Skeletal muscle tissue (tissue), 3 donors: ENCODE measurements at regions not wholly inside any gene's neighbourhood (a gene's known extent, or its start where the extent isn't known, plus 50 kb on each side); places are given as distances from the start of the nearest gene placed in this dataset.

Experiments used
- H3K27ac ChIP-seq: one replicate; pipeline ENCODE4 v1.7.0; 2013; ENCODE audit warnings: mild to moderate bottlenecking, low read depth, low read length, inconsistent platforms
- H3K27me3 ChIP-seq, 3 donors: one replicate each; pipeline ENCODE4 v1.7.0; 2013; ENCODE audit warnings: low read length in 3 of 3; ENCODE audit not compliant: control insufficient read depth in 3 of 3, insufficient read depth in 3 of 3
- H3K36me3 ChIP-seq, 3 donors: one replicate each; pipeline ENCODE4 v1.7.0; 2013; ENCODE audit warnings: low read length in 3 of 3; ENCODE audit not compliant: control insufficient read depth in 3 of 3, insufficient read depth in 3 of 3
- H3K4me1 ChIP-seq, 3 donors: one replicate each; pipeline ENCODE4 v1.7.0; 2013; ENCODE audit warnings: low read length in 3 of 3, mild to moderate bottlenecking in 3 of 3; ENCODE audit not compliant: control insufficient read depth in 3 of 3, insufficient read depth in 3 of 3
- H3K4me3 ChIP-seq, 3 donors: one replicate each; pipeline ENCODE4 v1.7.0; 2013; ENCODE audit warnings: low read length in 3 of 3
- H3K9ac ChIP-seq, 3 donors: one replicate each; pipeline ENCODE4 v1.7.0; 2013; ENCODE audit warnings: low read length in 3 of 3, mild to moderate bottlenecking in 3 of 3, moderate library complexity in 2 of 3, low read depth in 1 of 3
- H3K9me3 ChIP-seq, 3 donors: one replicate each; pipeline ENCODE4 v1.7.0; 2013; ENCODE audit warnings: low read length in 3 of 3; ENCODE audit not compliant: control insufficient read depth in 3 of 3
- donor health status: Osteomylitis.

DNA sequence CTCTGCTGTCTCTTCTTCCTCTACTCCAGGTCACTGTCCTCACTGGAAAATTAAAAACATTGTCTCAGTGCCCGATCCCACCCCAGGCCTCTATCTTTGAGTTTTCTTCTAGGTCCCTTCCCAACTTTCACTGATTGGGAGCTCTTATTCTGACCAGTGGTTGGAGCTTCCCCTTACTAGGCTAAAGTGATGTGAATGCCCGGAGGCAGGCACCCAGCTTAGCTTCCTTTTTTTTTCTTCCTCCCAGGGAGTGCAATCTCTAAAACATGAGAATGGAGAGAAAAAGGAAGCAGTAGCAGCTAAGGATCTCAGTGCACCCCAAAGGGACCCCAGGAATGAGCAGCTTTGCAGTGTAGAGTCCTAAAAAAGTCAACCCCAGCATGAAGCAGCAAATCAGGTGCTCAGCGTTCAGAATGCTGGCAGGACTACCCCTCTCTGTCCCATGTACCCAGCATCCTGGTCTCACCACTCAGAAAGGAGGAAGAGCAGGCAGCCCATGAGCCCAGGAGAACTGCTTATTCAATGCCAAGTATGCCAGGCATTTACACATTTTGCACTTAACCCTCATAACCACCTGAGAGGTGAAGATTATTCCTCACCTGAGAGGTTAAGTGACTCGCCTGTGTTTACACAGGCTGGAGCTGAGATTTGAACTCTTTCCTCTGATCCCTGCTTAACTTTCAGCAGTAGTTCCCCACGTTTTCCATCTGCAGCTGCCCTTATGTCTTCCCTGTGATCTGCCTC is 146.2 kb upstream of the PWP1 start:
- no peak overlapping the region for H3K9ac ChIP-seq
- no peak overlapping the region for H3K4me3 ChIP-seq
- H3K36me3 ChIP-seq = no peaks in the 10 kb centered on the region
- no peaks in the 10 kb centered on the region for H3K27me3 ChIP-seq
- H3K27ac ChIP-seq = no peak overlapping the region
- H3K9me3 ChIP-seq = no peaks in the 10 kb centered on the region
- H3K4me1 ChIP-seq = peaks cover 0 to 5% (median 2%) of the 10 kb centered on the region in 3 donors

GRCh38 chr12:107541001-107541705 is 144.4 kb upstream of the PWP1 start:
- H3K9me3 ChIP-seq = no peaks in the 10 kb centered on the region
- no peak overlapping the region for H3K4me3 ChIP-seq
- H3K27ac ChIP-seq = no peak overlapping the region
- no peak overlapping the region for H3K9ac ChIP-seq
- H3K36me3 ChIP-seq = no peaks in the 10 kb centered on the region
- peaks cover 0 to 5% (median 2%) of the 10 kb centered on the region in 3 donors for H3K4me1 ChIP-seq
- H3K27me3 ChIP-seq = no peaks in the 10 kb centered on the region

DNA sequence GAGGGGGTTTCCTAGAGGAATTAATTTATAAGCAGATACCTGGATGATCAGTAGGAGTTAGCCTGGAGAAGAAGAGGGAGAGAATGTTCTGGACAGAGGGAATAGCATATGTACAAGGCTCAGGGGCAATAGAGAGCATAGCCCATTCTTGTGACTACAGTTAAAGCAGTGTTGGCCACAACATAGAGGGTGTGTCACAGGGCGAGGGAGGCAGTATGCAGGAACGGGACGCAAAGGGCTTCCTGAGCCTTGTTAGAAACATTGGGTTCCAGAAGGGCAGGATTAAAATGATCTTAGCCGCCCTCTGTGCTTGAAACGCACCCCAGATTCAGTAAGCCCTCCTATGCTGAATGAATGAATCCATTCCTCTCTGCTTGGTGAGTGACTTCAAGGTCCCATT is 142.2 kb upstream of the PWP1 start:
- no peak overlapping the region for H3K9ac ChIP-seq
- H3K4me3 ChIP-seq = no peak overlapping the region
- H3K27me3 ChIP-seq = peaks cover 0 to 2% (median 0%) of the 10 kb centered on the region in 3 donors
- no peaks in the 10 kb centered on the region for H3K36me3 ChIP-seq
- no peaks in the 10 kb centered on the region for H3K4me1 ChIP-seq
- peaks cover 0 to 2% (median 0%) of the 10 kb centered on the region in 3 donors for H3K9me3 ChIP-seq
- H3K27ac ChIP-seq = no peak overlapping the region

GRCh38 chr12:107543841-107544240 is 141.8 kb upstream of the PWP1 start:
- H3K36me3 ChIP-seq = no peaks in the 10 kb centered on the region
- H3K27me3 ChIP-seq = peaks cover 0 to 2% (median 0%) of the 10 kb centered on the region in 3 donors
- peaks cover 0 to 2% (median 0%) of the 10 kb centered on the region in 3 donors for H3K9me3 ChIP-seq
- no peak overlapping the region for H3K4me3 ChIP-seq
- H3K9ac ChIP-seq = no peak overlapping the region
- H3K4me1 ChIP-seq = no peaks in the 10 kb centered on the region
- H3K27ac ChIP-seq = no peak overlapping the region

GRCh38 chr12:107544937-107545336 is 140.7 kb upstream of the PWP1 start:
- Histone ChIP-seq H3K27me3 (peaks cover 0 to 2% (median 0%) of the 10 kb centered on the region in 3 donors), H3K27ac (no peak overlapping the region), H3K9me3 (peaks cover 0 to 2% (median 0%) of the 10 kb centered on the region in 3 donors), H3K36me3 (no peaks in the 10 kb centered on the region), H3K4me1 (no peaks in the 10 kb centered on the region), H3K9ac (no peak overlapping the region), H3K4me3 (no peak overlapping the region)

DNA sequence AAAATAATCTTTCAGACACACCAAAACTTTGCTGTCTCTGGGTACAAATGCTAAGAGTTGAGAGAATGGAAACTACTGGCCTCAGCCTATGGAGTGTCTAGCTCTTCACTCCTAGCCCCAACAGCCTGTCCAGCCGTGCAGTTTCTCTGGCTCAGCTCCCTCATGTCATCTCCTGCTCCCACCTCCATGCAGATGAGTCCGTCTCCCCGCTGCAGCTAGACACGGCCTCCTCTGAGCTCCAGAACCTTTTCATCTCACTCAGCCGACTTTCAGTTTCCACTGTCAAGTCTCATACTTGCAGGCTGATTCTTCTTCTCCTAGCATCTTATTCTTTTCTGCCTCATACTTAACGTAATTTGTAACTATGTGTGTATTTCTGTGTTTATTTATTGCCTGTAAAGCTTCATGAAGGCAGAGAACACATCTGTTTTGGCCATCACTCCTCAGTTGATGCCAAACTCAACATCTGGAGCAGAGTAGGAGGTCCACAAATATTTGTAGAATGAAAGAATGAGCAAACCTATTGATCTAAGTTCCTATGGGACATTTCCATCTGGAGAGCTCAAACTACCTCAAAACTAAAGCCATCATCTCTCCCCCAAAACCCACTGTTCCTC is 139.8 kb upstream of the PWP1 start:
- Histone ChIP-seq H3K27me3 (peaks cover 0 to 2% (median 0%) of the 10 kb centered on the region in 3 donors), H3K4me1 (no peaks in the 10 kb centered on the region), H3K9me3 (peaks cover 0 to 2% (median 0%) of the 10 kb centered on the region in 3 donors), H3K27ac (no peak overlapping the region), H3K36me3 (no peaks in the 10 kb centered on the region), H3K9ac (peak overlapping the region in 2 of 3 donors; percentile 16 to 29), H3K4me3 (no peak overlapping the region)

- Histone ChIP-seq H3K9ac (no peak overlapping the region), H3K36me3 (no peaks in the 10 kb centered on the region), H3K4me3 (no peak overlapping the region), H3K9me3 (peaks cover 0 to 2% (median 0%) of the 10 kb centered on the region in 3 donors), H3K27me3 (peaks cover 0 to 2% (median 0%) of the 10 kb centered on the region in 3 donors), H3K4me1 (no peaks in the 10 kb centered on the region), H3K27ac (no peak overlapping the region)
Measured at GRCh38 chr12:107547389-107547788, 138.2 kb upstream of the PWP1 start.

- H3K9me3 ChIP-seq = peaks cover 0 to 2% (median 0%) of the 10 kb centered on the region in 3 donors
- H3K4me3 ChIP-seq = no peak overlapping the region
- no peak overlapping the region for H3K27ac ChIP-seq
- peaks cover 0 to 10% (median 0%) of the 10 kb centered on the region in 3 donors for H3K27me3 ChIP-seq
- H3K4me1 ChIP-seq = no peaks in the 10 kb centered on the region
- no peak overlapping the region for H3K9ac ChIP-seq
- no peaks in the 10 kb centered on the region for H3K36me3 ChIP-seq
Measured at GRCh38 chr12:107549651-107550480, 135.7 kb upstream of the PWP1 start.

- Histone ChIP-seq H3K27ac (no peak overlapping the region), H3K9ac (no peak overlapping the region), H3K4me1 (no peaks in the 10 kb centered on the region), H3K9me3 (peaks cover 0 to 2% (median 0%) of the 10 kb centered on the region in 3 donors), H3K27me3 (peaks cover 0 to 11% (median 0%) of the 10 kb centered on the region in 3 donors), H3K4me3 (no peak overlapping the region), H3K36me3 (no peaks in the 10 kb centered on the region)
Measured at GRCh38 chr12:107551434-107551833, 134.2 kb upstream of the PWP1 start.
